ENCODE measurements at regions not wholly inside any gene's neighbourhood (a gene's known extent, or its start where the extent isn't known, plus 50 kb on each side); places are given as distances from the start of the nearest gene placed in this dataset.

DNA sequence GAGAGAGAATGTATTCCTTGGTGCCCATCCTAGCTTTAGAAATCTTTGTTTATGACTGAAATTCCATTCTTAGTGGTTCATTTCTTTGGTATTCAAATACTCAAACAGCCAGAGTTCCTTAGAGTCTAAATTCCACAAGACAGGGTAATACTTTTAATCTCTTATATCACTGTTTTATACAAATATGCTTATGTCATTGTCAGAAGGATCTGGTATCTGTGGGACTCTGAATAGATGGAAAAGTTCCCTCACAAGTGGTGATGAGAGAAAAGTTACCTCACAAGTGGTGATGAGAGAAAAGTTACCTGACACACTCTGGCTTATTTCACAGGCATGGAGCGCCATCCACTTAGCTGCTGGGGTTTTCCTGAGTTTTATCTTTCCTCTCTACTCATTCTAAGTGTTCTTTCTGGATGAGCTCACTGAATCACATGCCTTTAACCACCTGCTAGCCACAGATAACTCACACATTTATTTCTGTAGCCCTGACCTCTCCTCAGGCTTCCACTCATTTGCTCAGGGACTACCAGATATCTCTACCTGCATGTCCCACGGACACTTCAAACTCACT, 784.0 kb downstream of the SUGCT start:
- no peak for DNase-seq (ENCODE audit: insufficient read length)
- no peak for FAIRE-seq
- no peak for TF ChIP-seq TAF1 (IDR thresholded peaks at IDR 0.05; ENCODE audit: borderline replicate concordance, low read depth, low read length)
- TF ChIP-seq POLR2A (IDR thresholded peaks at IDR 0.05; ENCODE audit: low read depth, low read length): no peak
- TF ChIP-seq POLR2AphosphoS5 (IDR thresholded peaks at IDR 0.05; ENCODE audit: low read depth, low read length): no peak

DNA sequence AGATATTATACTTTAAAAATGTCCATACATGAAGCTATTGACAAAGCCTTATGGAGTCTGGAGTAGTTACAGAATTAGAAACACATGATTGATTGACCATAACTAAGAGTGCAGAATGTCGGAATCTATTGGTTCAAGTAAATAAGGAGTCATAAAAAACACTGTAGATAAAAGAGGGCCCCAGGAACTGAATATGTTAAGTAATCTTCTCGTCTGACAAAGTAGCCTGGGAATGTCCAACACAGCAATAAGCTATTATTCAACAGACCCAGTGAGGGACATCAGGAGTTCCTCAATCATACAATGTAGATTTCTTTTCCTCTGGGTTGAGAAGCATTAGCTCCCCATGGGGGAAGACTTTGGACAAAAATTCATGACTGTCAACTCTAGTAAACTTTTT, 782.0 kb downstream of the SUGCT start:
- TF ChIP-seq POLR2A (IDR thresholded peaks at IDR 0.05; ENCODE audit: low read depth, low read length) (no peak), POLR2AphosphoS5 (IDR thresholded peaks at IDR 0.05; ENCODE audit: low read depth, low read length) (no peak), TAF1 (IDR thresholded peaks at IDR 0.05; ENCODE audit: borderline replicate concordance, low read depth, low read length) (no peak)

DNA sequence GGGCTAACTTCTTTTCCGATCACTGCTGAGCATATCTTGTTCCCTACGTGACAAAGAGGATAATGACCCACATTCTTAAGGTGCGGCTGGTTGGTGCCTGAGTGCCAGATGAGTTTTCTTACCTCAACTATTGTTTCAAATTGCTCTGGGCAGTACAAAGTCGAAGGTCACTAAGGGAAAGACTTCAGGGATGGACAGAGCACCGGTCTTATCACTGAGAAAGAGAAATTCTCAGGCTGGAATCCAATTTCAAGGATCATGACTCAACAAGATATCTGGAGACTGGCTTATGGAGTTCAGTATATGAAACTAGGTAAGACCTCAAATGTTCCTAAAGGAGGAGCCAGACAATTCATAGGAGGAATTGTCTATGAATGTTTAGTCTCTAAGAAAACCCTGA, 780.3 kb downstream of the SUGCT start:
- DNase-seq (ENCODE audit: insufficient read length) (no peak), FAIRE-seq (no peak)
- TF ChIP-seq POLR2A (IDR thresholded peaks at IDR 0.05; ENCODE audit: low read depth, low read length): no peak
- TF ChIP-seq POLR2AphosphoS5 (IDR thresholded peaks at IDR 0.05; ENCODE audit: low read depth, low read length): no peak
- no peak for TF ChIP-seq TAF1 (IDR thresholded peaks at IDR 0.05; ENCODE audit: borderline replicate concordance, low read depth, low read length)

More for the DNA sequence above, 782.0 kb downstream of the SUGCT start:
- FAIRE-seq (no peak), DNase-seq (ENCODE audit: insufficient read length) (no peak)
